ENCODE measurements at regions not wholly inside any gene's neighbourhood (a gene's known extent, or its start where the extent isn't known, plus 50 kb on each side); places are given as distances from the start of the nearest gene placed in this dataset.

- no peak for TF ChIP-seq CTCF (IDR thresholded peaks at IDR 0.05)
- TF ChIP-seq POLR2AphosphoS5 (IDR thresholded peaks at IDR 0.05; ENCODE audit: low read depth, low read length) = no peak
- no peak for TF ChIP-seq REST (IDR thresholded peaks at IDR 0.05; ENCODE audit: insufficient read depth in 1 of 2, low read depth in 2 of 2, low read length in 1 of 2)
- TF ChIP-seq TCF7L2 (IDR thresholded peaks at IDR 0.05; ENCODE audit: low read depth, low read length) = no peak
These were observed 144.0 kb downstream of the CDC5L start for GRCh38 chr6:44531442-44532015.
